Vagina (tissue), 2 donors: ENCODE measurements at regions not wholly inside any gene's neighbourhood (a gene's known extent, or its start where the extent isn't known, plus 50 kb on each side); places are given as distances from the start of the nearest gene placed in this dataset.

Source experiments
- POLR2A ChIP-seq, 2 donors: fragments of 450-650 bp; IDR thresholded peaks; one replicate each; pipeline ENCODE4 v1.6.1; 2017; ENCODE audit warnings: antibody characterized with exemption in 2 of 2, mild to moderate bottlenecking in 2 of 2, moderate library complexity in 2 of 2
- POLR2AphosphoS5 ChIP-seq, 2 donors: sonication (generic); formaldehyde crosslinking; IDR thresholded peaks; one replicate each; pipeline ENCODE4 v1.9.0; 2017; ENCODE audit warnings: antibody characterized with exemption in 2 of 2, mild to moderate bottlenecking in 2 of 2, low read depth in 1 of 2; ENCODE audit not compliant: insufficient read depth in 1 of 2
- TF ChIP-seq, protein P1 (sequence below), 3 experiments: fragments of 450-650 bp in 2 of 3; fragments of 200-600 bp in 1 of 3; sonication (generic) in 1 of 3; IDR thresholded peaks; one replicate each; pipeline ENCODE4 v1.5.1; 2017 to 2019; ENCODE audit warnings: antibody characterized with exemption in 3 of 3, mild to moderate bottlenecking in 2 of 3, moderate library complexity in 2 of 3

DNA sequence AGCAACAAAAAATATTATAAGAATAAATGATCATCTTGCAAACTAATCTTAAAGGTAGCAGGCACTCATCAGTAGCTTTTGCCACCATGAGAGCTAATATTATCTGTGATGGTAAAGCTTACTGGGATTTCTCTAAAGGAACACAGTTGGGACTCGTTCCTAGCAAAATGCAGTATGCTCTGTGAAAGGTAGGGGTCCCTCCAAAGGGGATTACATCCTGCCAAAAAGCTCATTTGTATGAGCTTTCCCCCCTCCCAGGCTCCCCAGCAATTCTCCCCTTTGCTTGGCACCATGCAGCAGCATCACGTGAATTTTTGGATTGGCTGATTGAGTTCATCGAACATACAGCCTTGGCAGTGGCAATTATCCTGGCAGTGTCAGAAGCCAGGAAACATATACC lies 361.0 kb upstream of the PLSCR5 start:
- TF ChIP-seq, protein P1, sequence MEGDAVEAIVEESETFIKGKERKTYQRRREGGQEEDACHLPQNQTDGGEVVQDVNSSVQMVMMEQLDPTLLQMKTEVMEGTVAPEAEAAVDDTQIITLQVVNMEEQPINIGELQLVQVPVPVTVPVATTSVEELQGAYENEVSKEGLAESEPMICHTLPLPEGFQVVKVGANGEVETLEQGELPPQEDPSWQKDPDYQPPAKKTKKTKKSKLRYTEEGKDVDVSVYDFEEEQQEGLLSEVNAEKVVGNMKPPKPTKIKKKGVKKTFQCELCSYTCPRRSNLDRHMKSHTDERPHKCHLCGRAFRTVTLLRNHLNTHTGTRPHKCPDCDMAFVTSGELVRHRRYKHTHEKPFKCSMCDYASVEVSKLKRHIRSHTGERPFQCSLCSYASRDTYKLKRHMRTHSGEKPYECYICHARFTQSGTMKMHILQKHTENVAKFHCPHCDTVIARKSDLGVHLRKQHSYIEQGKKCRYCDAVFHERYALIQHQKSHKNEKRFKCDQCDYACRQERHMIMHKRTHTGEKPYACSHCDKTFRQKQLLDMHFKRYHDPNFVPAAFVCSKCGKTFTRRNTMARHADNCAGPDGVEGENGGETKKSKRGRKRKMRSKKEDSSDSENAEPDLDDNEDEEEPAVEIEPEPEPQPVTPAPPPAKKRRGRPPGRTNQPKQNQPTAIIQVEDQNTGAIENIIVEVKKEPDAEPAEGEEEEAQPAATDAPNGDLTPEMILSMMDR (IDR thresholded peaks at IDR 0.05) = no peak
- TF ChIP-seq POLR2AphosphoS5 (IDR thresholded peaks at IDR 0.05; ENCODE audit: insufficient read depth in 1 of 2, low read depth in 1 of 2) = no peak
- TF ChIP-seq POLR2A (IDR thresholded peaks at IDR 0.05) = no peak
